Breast epithelium (tissue), 3 donors: ENCODE measurements at regions not wholly inside any gene's neighbourhood (a gene's known extent, or its start where the extent isn't known, plus 50 kb on each side); places are given as distances from the start of the nearest gene placed in this dataset.

Experiments used
- CTCF ChIP-seq, 3 donors: fragments of 450-650 bp; IDR thresholded peaks; one replicate each; pipeline ENCODE4 v1.5.1; 2016 to 2017; ENCODE audit warnings: antibody characterized with exemption in 3 of 3, mild to moderate bottlenecking in 3 of 3, moderate library complexity in 3 of 3
- POLR2AphosphoS5 ChIP-seq, 3 donors: sonication (generic); formaldehyde crosslinking; IDR thresholded peaks; one replicate each; pipeline ENCODE4 v1.6.1; 2017; ENCODE audit warnings: antibody characterized with exemption in 3 of 3

- no peak for TF ChIP-seq POLR2AphosphoS5 (IDR thresholded peaks at IDR 0.05)
- TF ChIP-seq CTCF (IDR thresholded peaks at IDR 0.05), result no peak
Observed at GRCh38 chr10:60456053-60456452, 66.4 kb upstream of the ANK3 start.
